GM23338 (cell line): ENCODE measurements at regions not wholly inside any gene's neighbourhood (a gene's known extent, or its start where the extent isn't known, plus 50 kb on each side); places are given as distances from the start of the nearest gene placed in this dataset.

ENCODE experiments used
- ATAC-seq: fragments of 200-7000 bp; cut with Tn5 transposase; 3 replicates; pipeline ENCODE4 v1.9.1; 2020
- DNase-seq: peaks from one replicate; pipeline ENCODE4 v3.0.0-alpha.2; 2015; ENCODE audit warnings: low spot score
- H2AFZ ChIP-seq: fragments of 200-600 bp; sonication (generic); 2 replicates; pipeline ENCODE4 v1.8.0; 2016; ENCODE audit warnings: antibody characterized with exemption, mild to moderate bottlenecking, moderate library complexity
- H3F3A ChIP-seq: fragments of 200-600 bp; sonication (generic); replicated peaks from 2 replicates; pipeline ENCODE4 v1.8.0; 2017; ENCODE audit warnings: antibody characterized with exemption, mixed run types, low read depth
- H3K27ac ChIP-seq: fragments of 200-600 bp; sonication (generic); 2 replicates; pipeline ENCODE4 v1.6.1; 2016; ENCODE audit warnings: low read depth
- H3K27me3 ChIP-seq: fragments of 200-600 bp; sonication (generic); 2 replicates; pipeline ENCODE4 v1.8.0; 2016; ENCODE audit warnings: mild to moderate bottlenecking, mixed run types, moderate library complexity; ENCODE audit not compliant: insufficient read depth
- H3K36me3 ChIP-seq: fragments of 200-600 bp; sonication (generic); 2 replicates; pipeline ENCODE4 v1.8.0; 2016; ENCODE audit warnings: mild to moderate bottlenecking; ENCODE audit not compliant: insufficient read depth
- H3K4me1 ChIP-seq: fragments of 200-600 bp; sonication (generic); 2 replicates; pipeline ENCODE4 v1.8.0; 2016; ENCODE audit warnings: mild to moderate bottlenecking, moderate library complexity; ENCODE audit not compliant: insufficient read depth
- H3K4me2 ChIP-seq: fragments of 200-600 bp; sonication (generic); 2 replicates; pipeline ENCODE4 v1.7.1; 2017; ENCODE audit warnings: mixed run types
- H3K4me3 ChIP-seq: fragments of 200-600 bp; sonication (generic); 2 replicates; pipeline ENCODE4 v1.6.1; 2016; ENCODE audit warnings: mixed run types
- H3K79me2 ChIP-seq: fragments of 200-600 bp; sonication (generic); replicated peaks from 2 replicates; pipeline ENCODE4 v1.8.0; 2017; ENCODE audit warnings: mild to moderate bottlenecking; ENCODE audit not compliant: insufficient read depth
- H3K9me2 ChIP-seq: fragments of 200-600 bp; sonication (generic); 2 replicates; pipeline ENCODE4 v1.8.0; 2017; ENCODE audit not compliant: insufficient read depth
- H4K20me1 ChIP-seq: fragments of 200-600 bp; sonication (generic); replicated peaks from 2 replicates; pipeline ENCODE4 v1.8.0; 2017; ENCODE audit warnings: mild to moderate bottlenecking; ENCODE audit not compliant: insufficient read depth
- H3K27ac Mint-ChIP-seq: 2 replicates; pipeline ENCODE4 v1.8.0; 2020; ENCODE audit warnings: inconsistent platforms, mild to moderate bottlenecking, moderate library complexity, mixed read lengths
- H3K27me3 Mint-ChIP-seq: 3 replicates; pipeline ENCODE4 v1.8.0; 2022; ENCODE audit warnings: low read depth, mild to moderate bottlenecking, moderate library complexity, mixed read lengths, inconsistent platforms; ENCODE audit not compliant: insufficient read depth, poor library complexity
- H3K36me3 Mint-ChIP-seq: 3 replicates; pipeline ENCODE4 v1.8.0; 2021; ENCODE audit warnings: low read depth, mild to moderate bottlenecking, inconsistent platforms, moderate library complexity, mixed read lengths
- H3K4me1 Mint-ChIP-seq: 3 replicates; pipeline ENCODE4 v1.8.0; 2020; ENCODE audit warnings: mild to moderate bottlenecking, inconsistent platforms, mixed read lengths
- H3K4me3 Mint-ChIP-seq: 3 replicates; pipeline ENCODE4 v1.8.0; 2021; ENCODE audit warnings: moderate library complexity, mild to moderate bottlenecking, inconsistent platforms, mixed read lengths
- H3K9me3 Mint-ChIP-seq: 3 replicates; pipeline ENCODE4 v1.8.0; 2020; ENCODE audit warnings: moderate library complexity, mild to moderate bottlenecking, inconsistent platforms, mixed read lengths
- CREB1 ChIP-seq: fragments of 250-450 bp; sonication (Bioruptor Pico); IDR thresholded peaks from 2 replicates; pipeline ENCODE4 v1.5.0; 2020; ENCODE audit warnings: low read depth, mild to moderate bottlenecking, moderate library complexity
- ETS1 ChIP-seq: IDR thresholded peaks from 2 replicates; pipeline ENCODE4 v1.6.1; 2016; ENCODE audit warnings: antibody characterized with exemption
- EZH2 ChIP-seq: fragments of 200-600 bp; sonication (generic); IDR thresholded peaks from one replicate; pipeline ENCODE4 v1.8.0; 2017; ENCODE audit warnings: antibody characterized with exemption, mild to moderate bottlenecking, low read depth; ENCODE audit not compliant: unreplicated experiment
- EZH2phosphoT487 ChIP-seq: fragments of 200-600 bp; sonication (generic); IDR thresholded peaks from one replicate; pipeline ENCODE4 v1.8.1; 2018; ENCODE audit warnings: antibody characterized with exemption; ENCODE audit not compliant: unreplicated experiment
- JUNB ChIP-seq: IDR thresholded peaks from one replicate; pipeline ENCODE4 v1.6.1; 2016; ENCODE audit warnings: antibody characterized with exemption; ENCODE audit not compliant: unreplicated experiment
- POLR2AphosphoS5 ChIP-seq: IDR thresholded peaks from 2 replicates; pipeline ENCODE4 v1.6.1; 2016; ENCODE audit warnings: antibody characterized with exemption, low read depth
- REST ChIP-seq: IDR thresholded peaks from one replicate; pipeline ENCODE4 v1.6.1; 2018; ENCODE audit warnings: antibody characterized with exemption; ENCODE audit not compliant: unreplicated experiment
- STAT1 ChIP-seq: IDR thresholded peaks from one replicate; pipeline ENCODE4 v1.6.1; 2016; ENCODE audit warnings: antibody characterized with exemption; ENCODE audit not compliant: unreplicated experiment
- ZNF114 ChIP-seq: fragments of 250-450 bp; sonication (Bioruptor Pico); IDR thresholded peaks from 2 replicates; pipeline ENCODE4 v1.5.0; 2020; ENCODE audit warnings: mild to moderate bottlenecking, moderate library complexity
- ZNF331 ChIP-seq: fragments of 250-450 bp; sonication (Bioruptor Pico); IDR thresholded peaks from 2 replicates; pipeline ENCODE4 v1.5.0; 2020; ENCODE audit warnings: low read depth, mild to moderate bottlenecking, moderate library complexity
- ZNF462 ChIP-seq: fragments of 250-450 bp; sonication (Bioruptor Pico); IDR thresholded peaks from 2 replicates; pipeline ENCODE4 v1.5.0; 2020; ENCODE audit warnings: mild to moderate bottlenecking, moderate library complexity
- TF ChIP-seq, protein P1 (sequence below), 2 experiments: fragments of 200-600 bp in 1 of 2; sonication (generic) in 1 of 2; conservative IDR thresholded peaks; 2 replicates each; pipeline versions ENCODE4 v1.5.1 to v1.6.1; 2016 to 2017; ENCODE audit warnings: antibody characterized with exemption in 2 of 2, low read depth in 2 of 2, mild to moderate bottlenecking in 2 of 2, moderate library complexity in 1 of 2

DNA sequence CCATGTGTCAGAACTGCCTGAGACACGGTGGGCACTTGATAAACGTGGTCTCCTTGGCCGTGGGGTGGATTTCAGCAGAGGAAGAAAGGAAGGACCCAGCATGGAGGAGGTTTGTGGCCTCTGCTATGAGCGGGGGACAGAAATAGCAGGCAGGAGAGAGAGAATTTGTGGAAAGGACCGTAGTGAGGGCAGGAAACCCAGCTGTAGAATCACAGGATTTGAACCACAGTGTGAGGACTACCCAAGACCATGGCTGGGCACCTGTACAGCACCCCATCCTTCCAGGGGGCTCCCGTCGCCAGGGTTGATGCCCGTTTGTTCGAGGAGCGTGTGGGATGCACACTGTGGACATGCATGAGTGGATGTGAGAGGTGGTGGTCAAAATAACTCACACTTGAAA, 183.4 kb downstream of the PTPN20 start (continued):
- TF ChIP-seq ZNF462 (CRISPR knock-in tag) (no peak), EZH2 (no peak), CREB1 (CRISPR knock-in tag) (no peak), ZNF114 (CRISPR knock-in tag) (no peak)

- Histone ChIP-seq H3K79me2 (no peaks in the 10 kb centered on the region), H3K4me3 (no peak overlapping the region), H3K36me3 (no peaks in the 10 kb centered on the region), H3F3A (no peaks in the 10 kb centered on the region), H2AFZ (no peak overlapping the region), H4K20me1 (no peaks in the 10 kb centered on the region), H3K4me2 (no peak overlapping the region), H3K4me1 (no peaks in the 10 kb centered on the region), H3K27ac (no peak overlapping the region), H3K9me2 (peaks cover 14% of the 10 kb centered on the region; the same call in 1 of the 2 replicates), H3K27me3 (no peaks in the 10 kb centered on the region)
- no peaks in the 10 kb centered on the region; the same call in 2 of the 3 replicates for H3K36me3 Mint-ChIP-seq
- no peak overlapping the region for H3K27ac Mint-ChIP-seq
- H3K4me1 Mint-ChIP-seq: no peaks in the 10 kb centered on the region
- ATAC-seq: no peak
- H3K4me3 Mint-ChIP-seq: no peak overlapping the region
- peaks cover 17% of the 10 kb centered on the region for H3K9me3 Mint-ChIP-seq
- no peak for DNase-seq
- peaks cover 6% of the 10 kb centered on the region for H3K27me3 Mint-ChIP-seq
- TF ChIP-seq EZH2phosphoT487 (no peak), ETS1 (no peak), STAT1 (no peak), ZNF114 (CRISPR knock-in tag) (no peak), ZNF331 (CRISPR knock-in tag) (no peak), JUNB (no peak), POLR2AphosphoS5 (no peak), REST (no peak)
- TF ChIP-seq, protein P1, sequence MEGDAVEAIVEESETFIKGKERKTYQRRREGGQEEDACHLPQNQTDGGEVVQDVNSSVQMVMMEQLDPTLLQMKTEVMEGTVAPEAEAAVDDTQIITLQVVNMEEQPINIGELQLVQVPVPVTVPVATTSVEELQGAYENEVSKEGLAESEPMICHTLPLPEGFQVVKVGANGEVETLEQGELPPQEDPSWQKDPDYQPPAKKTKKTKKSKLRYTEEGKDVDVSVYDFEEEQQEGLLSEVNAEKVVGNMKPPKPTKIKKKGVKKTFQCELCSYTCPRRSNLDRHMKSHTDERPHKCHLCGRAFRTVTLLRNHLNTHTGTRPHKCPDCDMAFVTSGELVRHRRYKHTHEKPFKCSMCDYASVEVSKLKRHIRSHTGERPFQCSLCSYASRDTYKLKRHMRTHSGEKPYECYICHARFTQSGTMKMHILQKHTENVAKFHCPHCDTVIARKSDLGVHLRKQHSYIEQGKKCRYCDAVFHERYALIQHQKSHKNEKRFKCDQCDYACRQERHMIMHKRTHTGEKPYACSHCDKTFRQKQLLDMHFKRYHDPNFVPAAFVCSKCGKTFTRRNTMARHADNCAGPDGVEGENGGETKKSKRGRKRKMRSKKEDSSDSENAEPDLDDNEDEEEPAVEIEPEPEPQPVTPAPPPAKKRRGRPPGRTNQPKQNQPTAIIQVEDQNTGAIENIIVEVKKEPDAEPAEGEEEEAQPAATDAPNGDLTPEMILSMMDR (conservative IDR thresholded peaks at IDR 0.05; ENCODE audit: low read depth in 2 of 2): no peak
Observed at GRCh38 chr10:47095211-47095610, 184.0 kb downstream of the PTPN20 start.
